Thymus (tissue), 11 donors: ENCODE measurements at regions not wholly inside any gene's neighbourhood (a gene's known extent, or its start where the extent isn't known, plus 50 kb on each side); places are given as distances from the start of the nearest gene placed in this dataset.
"Not testable (repeated sequence)": the region's sequence is repeated elsewhere in the genome, so short reads cannot be mapped to it uniquely, and the experiment has no call there.

Source experiments
- DNase-seq, 9 donors: peaks; one replicate each; pipeline ENCODE4 v3.0.0-alpha.2; 2013; ENCODE audit warnings: low spot score in 9 of 9, low read depth in 6 of 9, missing footprints in 1 of 9
- H3K27ac ChIP-seq, 2 donors: one replicate each; pipeline ENCODE4 v1.5.1; 2013; ENCODE audit warnings: control low read depth in 1 of 2, low read depth in 1 of 2, low read length in 1 of 2, mild to moderate bottlenecking in 1 of 2, moderate library complexity in 1 of 2
- H3K27me3 ChIP-seq, 2 donors: one replicate each; pipeline ENCODE4 v1.5.1; 2013; ENCODE audit warnings: low read length in 1 of 2; ENCODE audit not compliant: control insufficient read depth in 2 of 2, insufficient read depth in 1 of 2
- H3K36me3 ChIP-seq, 2 donors: one replicate each; pipeline ENCODE4 v1.5.1; 2013; ENCODE audit warnings: low read length in 1 of 2, mild to moderate bottlenecking in 1 of 2, moderate library complexity in 1 of 2; ENCODE audit not compliant: control insufficient read depth in 2 of 2, insufficient read depth in 2 of 2
- H3K4me1 ChIP-seq, 2 donors: one replicate each; pipeline ENCODE4 v1.5.1; 2013; ENCODE audit warnings: low read length in 2 of 2; ENCODE audit not compliant: control insufficient read depth in 2 of 2, insufficient read depth in 2 of 2
- H3K4me3 ChIP-seq, 2 donors: one replicate each; pipeline ENCODE4 v1.5.1; 2013; ENCODE audit warnings: low read length in 2 of 2, control low read depth in 1 of 2, mild to moderate bottlenecking in 1 of 2
- H3K9me3 ChIP-seq, 2 donors: one replicate each; pipeline ENCODE4 v1.5.1; 2013; ENCODE audit warnings: low read length in 1 of 2, mild to moderate bottlenecking in 1 of 2; ENCODE audit not compliant: control insufficient read depth in 2 of 2, insufficient read depth in 1 of 2
- WGBS: extraction: QIAGEN DNeasy Blood & Tissue Kit; methylation state at CpG from one replicate; pipeline ENCODE4 v1.1.7; 2013; 5-methylcytosine and 5-hydroxymethylcytosine counted together
- donor health status: healthy.

- DNase-seq: no peak
- Histone ChIP-seq H3K27ac (no peak overlapping the region), H3K4me1 (no peaks in the 10 kb centered on the region), H3K27me3 (no peaks in the 10 kb centered on the region), H3K36me3 (no peaks in the 10 kb centered on the region), H3K4me3 (no peak overlapping the region), H3K9me3 (no peaks in the 10 kb centered on the region)
These were observed 2753.0 kb downstream of the PCDH9 start for GRCh38 chr13:64477146-64477545.

GRCh38 chr13:64476041-64476568 is 2754.0 kb downstream of the PCDH9 start:
- not testable (repeated sequence) for DNase-seq, H3K9me3 ChIP-seq, H3K27me3 ChIP-seq, H3K27ac ChIP-seq, H3K4me3 ChIP-seq, H3K4me1 ChIP-seq, H3K36me3 ChIP-seq
- 97% methylated on average over 2 of the region's 2 CpGs for WGBS

DNA sequence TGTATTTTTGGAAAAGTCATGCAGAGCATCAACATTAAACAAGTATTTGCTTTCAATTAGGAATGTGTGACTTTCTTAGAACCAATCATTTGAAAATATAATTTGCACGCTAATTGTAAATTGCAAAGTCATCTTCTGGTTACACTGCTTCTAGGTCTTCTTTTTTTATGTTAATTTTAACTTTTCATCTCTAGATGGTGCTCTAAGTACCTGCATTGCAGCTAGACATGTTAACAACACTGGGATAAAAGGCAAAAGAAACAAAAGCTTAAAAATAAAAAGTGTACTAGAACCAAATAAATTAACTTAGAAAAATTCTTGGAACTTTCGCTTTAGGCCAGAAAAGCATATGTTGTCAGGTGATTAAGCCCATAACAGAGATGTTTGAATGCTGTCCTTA is 2758.2 kb downstream of the PCDH9 start:
- 44% methylated on average over 2 of the region's 2 CpGs for WGBS
- no peaks in the 10 kb centered on the region for H3K4me1 ChIP-seq

DNA sequence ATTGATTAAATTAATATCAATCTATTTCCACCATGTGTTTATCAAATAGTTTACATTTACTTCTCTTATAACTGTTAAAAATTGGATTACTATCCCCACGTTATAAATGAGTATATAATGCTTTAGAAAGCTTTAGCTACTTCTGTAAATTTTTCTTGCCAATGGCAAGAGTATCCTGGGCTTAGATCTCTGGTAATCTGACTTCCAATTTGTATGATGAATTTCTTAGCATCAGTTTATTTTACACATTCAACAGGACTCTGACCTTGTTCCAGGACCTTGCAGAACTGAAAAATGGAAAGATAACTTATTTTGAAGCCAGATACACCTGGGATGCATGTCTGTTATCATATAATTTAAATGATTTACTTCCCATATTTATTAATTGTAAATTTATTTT is 2759.4 kb downstream of the PCDH9 start:
- H3K27ac ChIP-seq: no peak overlapping the region
- no peak overlapping the region for H3K4me3 ChIP-seq
- WGBS: 80% methylated on average over 1 of the region's 1 CpG
- H3K9me3 ChIP-seq: no peaks in the 10 kb centered on the region
- DNase-seq: no peak
- no peaks in the 10 kb centered on the region for H3K4me1 ChIP-seq
- no peaks in the 10 kb centered on the region for H3K27me3 ChIP-seq
- no peaks in the 10 kb centered on the region for H3K36me3 ChIP-seq

More for the DNA sequence above, 2758.2 kb downstream of the PCDH9 start:
- Histone ChIP-seq H3K27ac (no peak overlapping the region), H3K9me3 (no peaks in the 10 kb centered on the region), H3K27me3 (no peaks in the 10 kb centered on the region), H3K4me3 (no peak overlapping the region), H3K36me3 (no peaks in the 10 kb centered on the region)
- DNase-seq: no peak

- Histone ChIP-seq H3K9me3 (peaks cover 0 to 2% of the 10 kb centered on the region in 2 donors), H3K4me3 (no peak overlapping the region), H3K27ac (no peak overlapping the region), H3K4me1 (no peaks in the 10 kb centered on the region), H3K27me3 (no peaks in the 10 kb centered on the region), H3K36me3 (no peaks in the 10 kb centered on the region)
- no peak for DNase-seq
- 96% methylated on average over 3 of the region's 3 CpGs for WGBS
These were observed 2770.4 kb downstream of the PCDH9 start for GRCh38 chr13:64459778-64460177.

GRCh38 chr13:64457976-64458375 is 2772.2 kb downstream of the PCDH9 start:
- H3K4me3 ChIP-seq: no peak overlapping the region
- DNase-seq: no peak
- no peaks in the 10 kb centered on the region for H3K4me1 ChIP-seq
- H3K9me3 ChIP-seq: peaks cover 0 to 2% of the 10 kb centered on the region in 2 donors
- no peaks in the 10 kb centered on the region for H3K36me3 ChIP-seq
- H3K27ac ChIP-seq: no peak overlapping the region
- H3K27me3 ChIP-seq: no peaks in the 10 kb centered on the region

GRCh38 chr13:64455124-64455523 is 2775.0 kb downstream of the PCDH9 start:
- no peak overlapping the region for H3K4me3 ChIP-seq
- H3K36me3 ChIP-seq: no peaks in the 10 kb centered on the region
- no peaks in the 10 kb centered on the region for H3K9me3 ChIP-seq
- DNase-seq: no peak
- no peak overlapping the region for H3K27ac ChIP-seq
- WGBS: 89% methylated on average over 2 of the region's 2 CpGs
- no peaks in the 10 kb centered on the region for H3K4me1 ChIP-seq
- H3K27me3 ChIP-seq: no peaks in the 10 kb centered on the region

GRCh38 chr13:64453831-64454230 is 2776.3 kb downstream of the PCDH9 start:
- no peaks in the 10 kb centered on the region for H3K27me3 ChIP-seq
- WGBS: 91% methylated on average over 4 of the region's 4 CpGs
- H3K9me3 ChIP-seq: no peaks in the 10 kb centered on the region
- no peaks in the 10 kb centered on the region for H3K36me3 ChIP-seq
- no peak for DNase-seq
- no peak overlapping the region for H3K27ac ChIP-seq
- H3K4me3 ChIP-seq: no peak overlapping the region
- H3K4me1 ChIP-seq: no peaks in the 10 kb centered on the region

GRCh38 chr13:64446372-64446771 is 2783.8 kb downstream of the PCDH9 start:
- Histone ChIP-seq H3K9me3 (no peaks in the 10 kb centered on the region), H3K27me3 (no peaks in the 10 kb centered on the region), H3K4me1 (no peaks in the 10 kb centered on the region), H3K4me3 (no peak overlapping the region), H3K27ac (no peak overlapping the region), H3K36me3 (no peaks in the 10 kb centered on the region)
- no peak for DNase-seq
- 90% methylated on average over 2 of the region's 2 CpGs for WGBS

GRCh38 chr13:64441740-64442139 is 2788.4 kb downstream of the PCDH9 start:
- Histone ChIP-seq H3K27ac (no peak overlapping the region), H3K4me1 (no peaks in the 10 kb centered on the region), H3K36me3 (no peaks in the 10 kb centered on the region), H3K4me3 (no peak overlapping the region), H3K27me3 (no peaks in the 10 kb centered on the region), H3K9me3 (no peaks in the 10 kb centered on the region)
- WGBS: 88% methylated on average over 1 of the region's 1 CpG
- no peak for DNase-seq
